Esophagus squamous epithelium (tissue), 4 donors: ENCODE measurements at regions not wholly inside any gene's neighbourhood (a gene's known extent, or its start where the extent isn't known, plus 50 kb on each side); places are given as distances from the start of the nearest gene placed in this dataset.

ENCODE experiments used
- CTCF ChIP-seq, 6 experiments: fragments of 450-650 bp in 4 of 6; fragments of 200-600 bp in 2 of 6; sonication (generic) in 2 of 6; IDR thresholded peaks; one replicate each; pipeline ENCODE4 v1.5.1; 2016 to 2019; ENCODE audit warnings: antibody characterized with exemption in 6 of 6, mild to moderate bottlenecking in 4 of 6, moderate library complexity in 4 of 6
- POLR2A ChIP-seq, 4 donors: fragments of 450-650 bp; IDR thresholded peaks; one replicate each; pipeline ENCODE4 v1.6.1; 2017; ENCODE audit warnings: antibody characterized with exemption in 4 of 4, mild to moderate bottlenecking in 4 of 4, moderate library complexity in 3 of 4

DNA sequence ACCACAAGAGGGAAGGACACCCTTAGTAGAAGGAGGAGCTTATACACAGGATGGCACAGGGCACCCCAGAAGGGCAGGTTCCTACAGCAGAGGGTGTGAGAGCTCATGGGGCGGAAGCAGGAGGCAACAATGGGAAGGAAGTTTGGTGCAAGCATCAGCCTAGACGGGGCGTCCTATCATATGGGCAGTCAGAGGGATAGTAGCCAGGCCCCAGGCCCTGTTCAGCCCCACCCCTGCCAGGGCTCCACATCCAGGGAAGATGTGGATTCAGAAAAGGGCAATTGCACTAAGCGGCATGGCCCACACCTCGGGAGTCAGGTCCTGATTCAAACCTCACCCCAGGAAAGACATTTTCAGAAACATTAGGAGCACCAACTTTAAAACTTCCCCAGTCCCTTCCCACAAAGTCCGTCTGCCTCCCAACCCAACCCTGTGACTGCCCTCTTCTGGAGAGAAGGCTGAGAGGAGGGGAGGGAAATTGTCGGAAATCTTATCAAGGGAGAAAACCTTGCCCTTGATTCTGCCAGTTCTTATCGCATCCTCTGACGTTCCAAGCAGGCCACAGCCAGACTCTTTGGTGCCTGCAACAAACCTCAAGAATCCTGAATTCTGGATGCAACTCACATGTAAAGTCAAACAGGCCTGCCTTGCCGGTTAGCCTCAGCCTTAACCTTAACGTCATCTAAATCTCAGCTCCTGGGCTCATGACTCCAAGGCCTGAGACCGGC is 198.8 kb upstream of the CDH5 start:
- TF ChIP-seq CTCF (IDR thresholded peaks at IDR 0.05): no peak
- TF ChIP-seq POLR2A (IDR thresholded peaks at IDR 0.05): no peak
